ENCODE measurements at regions not wholly inside any gene's neighbourhood (a gene's known extent, or its start where the extent isn't known, plus 50 kb on each side); places are given as distances from the start of the nearest gene placed in this dataset.
"Not testable (repeated sequence)": the region's sequence is repeated elsewhere in the genome, so short reads cannot be mapped to it uniquely, and the experiment has no call there.

DNA sequence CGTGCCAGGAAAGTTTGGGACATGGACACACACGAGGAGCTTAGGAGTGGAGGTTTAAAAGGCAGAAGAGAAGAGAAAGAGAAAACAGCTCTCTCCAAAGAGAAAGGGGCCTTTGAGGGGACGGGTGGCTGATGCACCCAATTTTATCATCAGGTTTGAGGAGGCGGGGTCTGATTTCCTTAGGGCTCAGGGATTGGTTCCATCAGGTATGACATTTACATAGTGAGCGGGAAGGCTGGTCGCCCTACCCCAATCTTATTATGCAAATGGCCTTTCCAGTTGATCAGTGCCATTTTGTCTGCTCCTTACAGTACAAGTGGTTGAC is 749.1 kb upstream of the TPTE start:
- BruUV-seq (replicated peaks), result no TSS peak
- RAD21 ChIA-PET (ENCODE audit: low non-redundant PET in 1 of 2, low total read pairs in 2 of 2, uncharacterized antibody in 2 of 2, unreplicated experiment in 2 of 2), result no interaction called here

GRCh38 chr21:9772877-9773420 is 748.4 kb upstream of the TPTE start:
- H3K4me2 ChIP-seq (ENCODE audit: low read length); BruUV-seq (replicated peaks); H3K9me2 ChIP-seq (ENCODE audit: insufficient read depth); H3K4me3 ChIP-seq (replicated peaks in 1 of 2; ENCODE audit: low read depth in 1 of 2, low read length in 2 of 2); DNase-seq (ENCODE audit: low read depth, low spot score); POLR2A ChIA-PET; RAD21 ChIA-PET (ENCODE audit: low non-redundant PET in 1 of 2, low total read pairs in 2 of 2, uncharacterized antibody in 2 of 2, unreplicated experiment in 2 of 2); CTCF ChIA-PET; H4K20me1 ChIP-seq (ENCODE audit: insufficient read depth); H3K79me2 ChIP-seq (ENCODE audit: insufficient read depth, low read length); H2AFZ ChIP-seq (ENCODE audit: low read depth, low read length, poor library complexity, severe bottlenecking); H3K27me3 ChIP-seq (ENCODE audit: insufficient read depth, low read length); H3K36me3 ChIP-seq (ENCODE audit: control insufficient read depth in 1 of 2, insufficient read depth in 2 of 2, low read length in 2 of 2); H3K27ac ChIP-seq (ENCODE audit: low read depth, low read length); H3K4me1 ChIP-seq (ENCODE audit: control insufficient read depth in 1 of 2, insufficient read depth in 2 of 2, low read length in 2 of 2); H3K9ac ChIP-seq (ENCODE audit: low read length); intact Hi-C loops (cut with micrococcal nuclease); ATAC-seq: not testable (repeated sequence)
- H3K9me3 ChIP-seq (ENCODE audit: control insufficient read depth in 1 of 2, insufficient read depth in 1 of 2, low read depth in 1 of 2, low read length in 2 of 2), result peaks cover 55 to 56% of the 10 kb centered on the region in 2 experiments; a peak in 2 of 4 replicates

More for the DNA sequence above, 749.1 kb upstream of the TPTE start:
- Histone ChIP-seq H3K9me2 (ENCODE audit: insufficient read depth) (no peaks in the 10 kb centered on the region), H3K4me3 (replicated peaks in 1 of 2; ENCODE audit: low read depth in 1 of 2, low read length in 2 of 2) (no peak overlapping the region), H3K27me3 (ENCODE audit: insufficient read depth, low read length) (no peaks in the 10 kb centered on the region), H3K4me2 (ENCODE audit: low read length) (no peak overlapping the region), H3K27ac (ENCODE audit: low read depth, low read length) (no peak overlapping the region), H4K20me1 (ENCODE audit: insufficient read depth) (no peaks in the 10 kb centered on the region), H3K9ac (ENCODE audit: low read length) (no peak overlapping the region), H3K36me3 (ENCODE audit: control insufficient read depth in 1 of 2, insufficient read depth in 2 of 2, low read length in 2 of 2) (no peaks in the 10 kb centered on the region), H2AFZ (ENCODE audit: low read depth, low read length, poor library complexity, severe bottlenecking) (no peak overlapping the region), H3K9me3 (ENCODE audit: control insufficient read depth in 1 of 2, insufficient read depth in 1 of 2, low read depth in 1 of 2, low read length in 2 of 2) (peaks cover 59 to 61% of the 10 kb centered on the region in 2 experiments; a peak in 2 of 4 replicates), H3K4me1 (ENCODE audit: control insufficient read depth in 1 of 2, insufficient read depth in 2 of 2, low read length in 2 of 2) (no peaks in the 10 kb centered on the region), H3K79me2 (ENCODE audit: insufficient read depth, low read length) (no peaks in the 10 kb centered on the region)
- DNase-seq (ENCODE audit: low read depth, low spot score), result no peak
- intact Hi-C loops (cut with micrococcal nuclease), result no loop called here
- CTCF ChIA-PET, result no interaction called here
- no peak for TF ChIP-seq TCF7L2 (IDR thresholded peaks at IDR 0.05; ENCODE audit: borderline replicate concordance, extremely low read depth, insufficient read depth, insufficient read length)
- TF ChIP-seq EGR1 (IDR thresholded peaks at IDR 0.05; ENCODE audit: low read depth), result no peak
- no peak for TF ChIP-seq ZBTB33 (IDR thresholded peaks at IDR 0.05; ENCODE audit: extremely low read depth, insufficient replicate concordance, low read length)
- no peak for TF ChIP-seq RAD21 (IDR thresholded peaks at IDR 0.05; ENCODE audit: low read depth)
- TF ChIP-seq SIN3A (IDR thresholded peaks at IDR 0.05; ENCODE audit: low read depth), result no peak
- POLR2A ChIA-PET, result no interaction called here
- no peak for ATAC-seq

All from HCT116 (cell line).